NT2/D1 (cell line): ENCODE measurements at regions not wholly inside any gene's neighbourhood (a gene's known extent, or its start where the extent isn't known, plus 50 kb on each side); places are given as distances from the start of the nearest gene placed in this dataset.

ENCODE experiments used
- YY1 ChIP-seq: IDR thresholded peaks from 2 replicates; pipeline ENCODE4 v1.6.1; 2011; ENCODE audit not compliant: insufficient read length, insufficient read depth
- ZNF274 ChIP-seq: IDR thresholded peaks from 2 replicates; pipeline ENCODE4 v1.6.1; 2011; ENCODE audit warnings: mild to moderate bottlenecking, low read depth, low read length

DNA sequence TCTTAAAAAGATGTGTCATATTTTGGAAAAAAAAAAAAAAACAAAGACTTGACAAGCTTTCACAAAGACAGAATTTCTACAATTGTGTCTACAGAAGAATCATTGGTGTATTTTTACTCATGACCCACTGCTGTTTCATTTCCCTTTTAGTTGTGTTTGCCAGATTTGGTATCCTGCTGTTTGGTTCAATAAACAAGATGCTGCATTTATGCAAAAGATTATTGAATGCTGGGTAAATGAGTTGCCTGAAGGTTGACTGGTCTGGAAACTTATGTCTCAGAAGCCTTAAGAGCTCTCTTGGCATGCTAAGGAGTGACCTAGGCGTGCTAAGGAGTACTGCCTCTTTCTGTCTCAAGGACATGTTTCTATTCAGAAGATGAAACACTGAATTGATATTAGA lies 64.9 kb upstream of the NPY2R start:
- no peak for TF ChIP-seq ZNF274
- no peak for TF ChIP-seq YY1
